ENCODE measurements at regions not wholly inside any gene's neighbourhood (a gene's known extent, or its start where the extent isn't known, plus 50 kb on each side); places are given as distances from the start of the nearest gene placed in this dataset.

DNA sequence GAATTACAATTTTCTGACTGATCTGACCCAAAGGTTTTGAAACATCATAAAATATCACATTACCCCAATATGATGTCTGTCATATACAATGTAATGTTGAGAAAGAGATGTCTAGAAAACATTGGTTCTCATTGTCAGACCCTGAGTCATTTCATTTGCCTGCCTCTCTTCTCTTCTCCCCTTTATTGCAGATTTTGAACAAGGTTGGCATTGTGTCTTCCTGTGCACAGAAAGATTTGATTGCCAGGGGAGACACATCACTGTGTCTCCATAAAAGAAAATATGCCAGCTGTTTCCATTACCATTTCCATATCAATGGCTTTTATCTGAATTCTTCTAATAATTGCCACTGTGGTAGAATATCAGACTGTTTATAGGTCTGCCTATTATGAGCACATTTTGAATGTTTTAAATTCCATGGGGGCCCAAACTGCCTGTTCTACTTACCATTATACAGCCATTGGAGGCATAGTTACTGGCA lies 65.6 kb downstream of the IFI44 start:
- Histone ChIP-seq H3K27me3 (replicated peaks; ENCODE audit: insufficient read depth, low read length) (no peaks in the 10 kb centered on the region), H3K9me2 (replicated peaks; ENCODE audit: insufficient read depth, low read length) (no peaks in the 10 kb centered on the region), H3K27ac (ENCODE audit: low read length) (no peak overlapping the region), H3K9ac (ENCODE audit: low read length) (no peak overlapping the region), H3F3A (ENCODE audit: insufficient read depth, low read length) (no peaks in the 10 kb centered on the region), H3K36me3 (replicated peaks; ENCODE audit: insufficient read depth, low read length) (no peaks in the 10 kb centered on the region), H3K79me2 (ENCODE audit: low read length) (no peaks in the 10 kb centered on the region), H3K9me3 (replicated peaks; ENCODE audit: insufficient read depth, low read length) (no peaks in the 10 kb centered on the region), H3K4me3 (ENCODE audit: low read length) (no peak overlapping the region), H4K20me1 (ENCODE audit: insufficient read depth, low read length) (no peaks in the 10 kb centered on the region), H3K4me2 (ENCODE audit: low read depth, low read length) (no peak overlapping the region), H2AFZ (ENCODE audit: low read length) (no peak overlapping the region), H3K4me1 (ENCODE audit: low read length) (no peaks in the 10 kb centered on the region)
- no peak for TF ChIP-seq EZH2phosphoT487 (IDR thresholded peaks at IDR 0.05; ENCODE audit: low read length)
- TF ChIP-seq, protein P1, sequence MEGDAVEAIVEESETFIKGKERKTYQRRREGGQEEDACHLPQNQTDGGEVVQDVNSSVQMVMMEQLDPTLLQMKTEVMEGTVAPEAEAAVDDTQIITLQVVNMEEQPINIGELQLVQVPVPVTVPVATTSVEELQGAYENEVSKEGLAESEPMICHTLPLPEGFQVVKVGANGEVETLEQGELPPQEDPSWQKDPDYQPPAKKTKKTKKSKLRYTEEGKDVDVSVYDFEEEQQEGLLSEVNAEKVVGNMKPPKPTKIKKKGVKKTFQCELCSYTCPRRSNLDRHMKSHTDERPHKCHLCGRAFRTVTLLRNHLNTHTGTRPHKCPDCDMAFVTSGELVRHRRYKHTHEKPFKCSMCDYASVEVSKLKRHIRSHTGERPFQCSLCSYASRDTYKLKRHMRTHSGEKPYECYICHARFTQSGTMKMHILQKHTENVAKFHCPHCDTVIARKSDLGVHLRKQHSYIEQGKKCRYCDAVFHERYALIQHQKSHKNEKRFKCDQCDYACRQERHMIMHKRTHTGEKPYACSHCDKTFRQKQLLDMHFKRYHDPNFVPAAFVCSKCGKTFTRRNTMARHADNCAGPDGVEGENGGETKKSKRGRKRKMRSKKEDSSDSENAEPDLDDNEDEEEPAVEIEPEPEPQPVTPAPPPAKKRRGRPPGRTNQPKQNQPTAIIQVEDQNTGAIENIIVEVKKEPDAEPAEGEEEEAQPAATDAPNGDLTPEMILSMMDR (IDR thresholded peaks at IDR 0.05; ENCODE audit: low read length): no peak
- TF ChIP-seq EZH2 (optimal IDR thresholded peaks at IDR 0.05; ENCODE audit: low read depth, low read length): no peak
- DNase-seq: no peak

DNA sequence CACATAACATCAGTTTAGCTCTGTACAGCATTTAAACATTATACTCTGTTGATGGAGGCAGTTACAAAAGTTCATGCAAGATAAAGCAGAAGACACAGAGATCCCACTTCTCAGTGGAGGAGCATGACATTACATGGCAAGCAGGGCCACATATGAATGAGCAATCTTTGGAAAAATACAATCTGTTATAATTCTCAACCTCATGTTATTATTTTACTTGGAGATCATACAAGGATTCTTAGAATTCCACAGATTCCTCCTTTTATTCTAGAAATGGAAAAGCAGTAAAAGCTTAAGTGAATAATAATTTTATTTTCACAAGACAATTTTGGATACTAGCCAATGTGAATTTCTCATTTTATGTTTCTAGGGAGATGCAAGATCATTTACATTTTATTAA lies 66.6 kb downstream of the IFI44 start:
- Histone ChIP-seq H3K9ac (ENCODE audit: low read length) (no peak overlapping the region), H3F3A (ENCODE audit: insufficient read depth, low read length) (no peaks in the 10 kb centered on the region), H3K9me2 (replicated peaks; ENCODE audit: insufficient read depth, low read length) (no peaks in the 10 kb centered on the region), H3K4me2 (ENCODE audit: low read depth, low read length) (no peak overlapping the region), H3K27me3 (replicated peaks; ENCODE audit: insufficient read depth, low read length) (no peaks in the 10 kb centered on the region), H3K79me2 (ENCODE audit: low read length) (no peaks in the 10 kb centered on the region), H3K36me3 (replicated peaks; ENCODE audit: insufficient read depth, low read length) (no peaks in the 10 kb centered on the region), H3K9me3 (replicated peaks; ENCODE audit: insufficient read depth, low read length) (no peaks in the 10 kb centered on the region), H3K4me3 (ENCODE audit: low read length) (no peak overlapping the region), H3K4me1 (ENCODE audit: low read length) (no peaks in the 10 kb centered on the region), H2AFZ (ENCODE audit: low read length) (no peak overlapping the region), H4K20me1 (ENCODE audit: insufficient read depth, low read length) (no peaks in the 10 kb centered on the region), H3K27ac (ENCODE audit: low read length) (no peak overlapping the region)
- TF ChIP-seq EZH2 (optimal IDR thresholded peaks at IDR 0.05; ENCODE audit: low read depth, low read length) (no peak), EZH2phosphoT487 (IDR thresholded peaks at IDR 0.05; ENCODE audit: low read length) (no peak)
- TF ChIP-seq, protein P1 (IDR thresholded peaks at IDR 0.05; ENCODE audit: low read length): no peak
- no peak for DNase-seq

DNA sequence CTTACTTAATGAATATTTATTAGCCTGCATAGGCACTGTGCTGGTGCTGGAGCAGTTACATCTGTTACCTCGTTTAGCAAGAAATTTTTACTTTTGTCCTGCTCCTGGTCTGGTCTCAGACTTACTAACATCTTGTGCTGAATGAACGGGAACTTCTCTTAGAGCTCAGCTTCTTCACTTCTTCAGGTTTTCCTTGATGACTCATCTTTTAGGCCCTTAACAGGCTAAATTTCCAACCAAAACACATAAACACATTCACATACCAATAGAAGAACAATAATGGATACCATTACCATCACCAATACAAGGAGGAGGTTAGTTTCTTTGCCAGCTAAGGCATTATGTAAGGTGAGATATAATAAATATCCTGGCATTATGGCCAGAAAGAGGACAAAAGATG lies 68.9 kb downstream of the IFI44 start:
- Histone ChIP-seq H3K27ac (ENCODE audit: low read length) (no peak overlapping the region), H4K20me1 (ENCODE audit: insufficient read depth, low read length) (no peaks in the 10 kb centered on the region), H3K9ac (ENCODE audit: low read length) (no peak overlapping the region), H3F3A (ENCODE audit: insufficient read depth, low read length) (no peaks in the 10 kb centered on the region), H3K4me2 (ENCODE audit: low read depth, low read length) (no peak overlapping the region), H2AFZ (ENCODE audit: low read length) (no peak overlapping the region), H3K36me3 (replicated peaks; ENCODE audit: insufficient read depth, low read length) (no peaks in the 10 kb centered on the region), H3K79me2 (ENCODE audit: low read length) (no peaks in the 10 kb centered on the region), H3K9me3 (replicated peaks; ENCODE audit: insufficient read depth, low read length) (no peaks in the 10 kb centered on the region), H3K4me3 (ENCODE audit: low read length) (no peak overlapping the region), H3K9me2 (replicated peaks; ENCODE audit: insufficient read depth, low read length) (no peaks in the 10 kb centered on the region), H3K27me3 (replicated peaks; ENCODE audit: insufficient read depth, low read length) (no peaks in the 10 kb centered on the region), H3K4me1 (ENCODE audit: low read length) (no peaks in the 10 kb centered on the region)
- TF ChIP-seq, protein P1 (IDR thresholded peaks at IDR 0.05; ENCODE audit: low read length): no peak
- no peak for TF ChIP-seq EZH2phosphoT487 (IDR thresholded peaks at IDR 0.05; ENCODE audit: low read length)
- TF ChIP-seq EZH2 (optimal IDR thresholded peaks at IDR 0.05; ENCODE audit: low read depth, low read length): no peak
- DNase-seq: no peak
